IPS DF 4.7 (cell line): ENCODE measurements at regions not wholly inside any gene's neighbourhood (a gene's known extent, or its start where the extent isn't known, plus 50 kb on each side); places are given as distances from the start of the nearest gene placed in this dataset.

Source experiments
- DNase-seq: peaks from one replicate; pipeline ENCODE4 v3.0.0-alpha.2; 2013; ENCODE audit warnings: low spot score; ENCODE audit errors: extremely low read depth

- no peak for DNase-seq
These were observed 325.5 kb downstream of the LMX1A start for GRCh38 chr1:165031001-165031400.

GRCh38 chr1:165025805-165026204, 330.7 kb downstream of the LMX1A start:
- DNase-seq: no peak

GRCh38 chr1:165014753-165015152, 341.8 kb downstream of the LMX1A start:
- DNase-seq: no peak

GRCh38 chr1:165011991-165012531, 344.5 kb downstream of the LMX1A start:
- no peak for DNase-seq

- DNase-seq: no peak
These were observed 345.3 kb downstream of the LMX1A start for GRCh38 chr1:165011186-165011585.

- DNase-seq: no peak
These were observed 346.0 kb downstream of the LMX1A start for GRCh38 chr1:165010418-165011070.

GRCh38 chr1:165006831-165007230, 349.7 kb downstream of the LMX1A start:
- no peak for DNase-seq

GRCh38 chr1:164999146-164999545, 357.4 kb downstream of the LMX1A start:
- DNase-seq: no peak

- no peak for DNase-seq
These were observed 364.7 kb downstream of the LMX1A start for GRCh38 chr1:164991763-164992314.

GRCh38 chr1:164983023-164983650, 373.4 kb downstream of the LMX1A start:
- no peak for DNase-seq

- no peak for DNase-seq
These were observed 374.0 kb downstream of the LMX1A start for GRCh38 chr1:164982545-164982944.

- DNase-seq: no peak
These were observed 379.0 kb downstream of the LMX1A start for GRCh38 chr1:164977561-164977960.

GRCh38 chr1:164971921-164972415, 384.5 kb downstream of the LMX1A start:
- DNase-seq: no peak

GRCh38 chr1:164971391-164971790, 385.1 kb downstream of the LMX1A start:
- DNase-seq: no peak

GRCh38 chr1:164969253-164969652, 387.3 kb downstream of the LMX1A start:
- no peak for DNase-seq

- DNase-seq: no peak
These were observed 389.2 kb downstream of the LMX1A start for GRCh38 chr1:164967300-164967699.

- DNase-seq: no peak
These were observed 394.8 kb downstream of the LMX1A start for GRCh38 chr1:164961715-164962114.

GRCh38 chr1:164958982-164959768, 397.3 kb downstream of the LMX1A start:
- no peak for DNase-seq

- DNase-seq: no peak
These were observed 394.8 kb downstream of the PBX1 start for GRCh38 chr1:164953815-164954214.

- no peak for DNase-seq
These were observed 394.1 kb downstream of the PBX1 start for GRCh38 chr1:164953098-164953497.

- no peak for DNase-seq
These were observed 392.5 kb downstream of the PBX1 start for GRCh38 chr1:164951508-164951907.

GRCh38 chr1:164950541-164950986, 391.6 kb downstream of the PBX1 start:
- no peak for DNase-seq
